Loucy (cell line): ENCODE measurements at regions not wholly inside any gene's neighbourhood (a gene's known extent, or its start where the extent isn't known, plus 50 kb on each side); places are given as distances from the start of the nearest gene placed in this dataset.

Source experiments
- H2AFZ ChIP-seq: fragments of 200-600 bp; sonication (generic); 2 replicates; pipeline ENCODE4 v1.6.0; 2016; ENCODE audit warnings: antibody characterized with exemption, mild to moderate bottlenecking, low read length, moderate library complexity
- H3F3A ChIP-seq: fragments of 200-600 bp; 2 replicates; pipeline ENCODE4 v1.6.0; 2016; ENCODE audit warnings: antibody characterized with exemption, low read depth, mild to moderate bottlenecking
- H3K27me3 ChIP-seq: fragments of 200-600 bp; sonication (generic); 2 replicates; pipeline ENCODE4 v1.6.1; 2014; ENCODE audit warnings: low read length, mild to moderate bottlenecking; ENCODE audit not compliant: insufficient read depth, poor library complexity, severe bottlenecking
- H3K36me3 ChIP-seq: fragments of 200-600 bp; sonication (generic); 2 replicates; pipeline ENCODE4 v1.6.1; 2016; ENCODE audit warnings: low read length; ENCODE audit not compliant: insufficient read depth
- H3K4me1 ChIP-seq: fragments of 200-600 bp; sonication (generic); 2 replicates; pipeline ENCODE4 v1.5.1; 2014; ENCODE audit warnings: low read length, mild to moderate bottlenecking; ENCODE audit not compliant: insufficient read depth, poor library complexity, severe bottlenecking
- H3K4me2 ChIP-seq: fragments of 200-600 bp; sonication (generic); 2 replicates; pipeline ENCODE4 v1.6.0; 2014; ENCODE audit warnings: antibody characterized with exemption, low read length, low read depth, mild to moderate bottlenecking; ENCODE audit not compliant: poor library complexity, severe bottlenecking
- H3K4me3 ChIP-seq: fragments of 200-600 bp; sonication (generic); 2 replicates; pipeline ENCODE4 v1.5.1; 2014; ENCODE audit warnings: low read length, mild to moderate bottlenecking, mixed read lengths; ENCODE audit not compliant: poor library complexity, severe bottlenecking
- H3K79me2 ChIP-seq: fragments of 200-600 bp; sonication (generic); 2 replicates; pipeline ENCODE4 v1.6.1; 2014; ENCODE audit warnings: low read length; ENCODE audit not compliant: insufficient read depth
- H3K9ac ChIP-seq: fragments of 200-600 bp; sonication (generic); 2 replicates; pipeline ENCODE4 v1.6.0; 2014; ENCODE audit warnings: mild to moderate bottlenecking, low read depth, low read length, moderate library complexity; ENCODE audit not compliant: poor library complexity, severe bottlenecking
- H3K9me2 ChIP-seq: fragments of 200-600 bp; sonication (generic); replicated peaks from 2 replicates; pipeline ENCODE4 v1.6.1; 2016; ENCODE audit warnings: low read depth, low read length, mixed read lengths
- H3K9me3 ChIP-seq: fragments of 200-600 bp; sonication (generic); 2 replicates; pipeline ENCODE4 v1.6.1; 2014; ENCODE audit warnings: mild to moderate bottlenecking, antibody characterized with exemption, low read length, low read depth; ENCODE audit not compliant: insufficient read depth
- H4K20me1 ChIP-seq: fragments of 200-600 bp; sonication (generic); 2 replicates; pipeline ENCODE4 v1.6.0; 2014; ENCODE audit warnings: antibody characterized with exemption, low read length, mild to moderate bottlenecking; ENCODE audit not compliant: insufficient read depth, poor library complexity, severe bottlenecking
- EZH2phosphoT487 ChIP-seq: fragments of 200-600 bp; IDR thresholded peaks from 2 replicates; pipeline ENCODE4 v1.6.1; 2018; ENCODE audit warnings: antibody characterized with exemption, mild to moderate bottlenecking, moderate library complexity, borderline replicate concordance
- TF ChIP-seq, protein P1 (sequence below): fragments of 200-600 bp; sonication (generic); conservative IDR thresholded peaks from 2 replicates; pipeline ENCODE4 v1.5.1; 2014; ENCODE audit warnings: mild to moderate bottlenecking, antibody characterized with exemption, low read length

DNA sequence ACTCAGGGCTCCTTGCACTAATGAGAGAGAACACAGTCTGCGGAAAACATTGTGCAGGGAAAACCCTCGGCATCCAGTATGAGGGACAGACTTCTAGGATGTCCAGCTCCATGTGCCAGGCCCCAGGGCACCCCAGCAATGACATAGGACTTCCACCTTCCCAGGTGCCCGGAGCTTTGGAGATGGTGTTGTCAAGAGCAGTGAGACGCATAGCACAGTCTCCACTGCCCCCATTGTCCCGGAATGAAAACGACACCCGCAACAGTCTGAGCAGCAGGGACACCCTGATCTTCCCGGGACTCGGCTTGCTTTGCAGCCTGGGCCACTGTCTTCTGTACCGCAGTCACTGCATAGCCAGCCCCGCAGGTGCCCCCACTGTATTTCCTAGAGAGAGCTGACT is 339.2 kb upstream of the ADARB2 start:
- no peaks in the 10 kb centered on the region for H4K20me1 ChIP-seq
- no peaks in the 10 kb centered on the region for H3K9me2 ChIP-seq
- H3K79me2 ChIP-seq: no peaks in the 10 kb centered on the region
- no peaks in the 10 kb centered on the region for H3K27me3 ChIP-seq
- H2AFZ ChIP-seq: no peak overlapping the region
- no peak for TF ChIP-seq EZH2phosphoT487
- TF ChIP-seq, protein P1, sequence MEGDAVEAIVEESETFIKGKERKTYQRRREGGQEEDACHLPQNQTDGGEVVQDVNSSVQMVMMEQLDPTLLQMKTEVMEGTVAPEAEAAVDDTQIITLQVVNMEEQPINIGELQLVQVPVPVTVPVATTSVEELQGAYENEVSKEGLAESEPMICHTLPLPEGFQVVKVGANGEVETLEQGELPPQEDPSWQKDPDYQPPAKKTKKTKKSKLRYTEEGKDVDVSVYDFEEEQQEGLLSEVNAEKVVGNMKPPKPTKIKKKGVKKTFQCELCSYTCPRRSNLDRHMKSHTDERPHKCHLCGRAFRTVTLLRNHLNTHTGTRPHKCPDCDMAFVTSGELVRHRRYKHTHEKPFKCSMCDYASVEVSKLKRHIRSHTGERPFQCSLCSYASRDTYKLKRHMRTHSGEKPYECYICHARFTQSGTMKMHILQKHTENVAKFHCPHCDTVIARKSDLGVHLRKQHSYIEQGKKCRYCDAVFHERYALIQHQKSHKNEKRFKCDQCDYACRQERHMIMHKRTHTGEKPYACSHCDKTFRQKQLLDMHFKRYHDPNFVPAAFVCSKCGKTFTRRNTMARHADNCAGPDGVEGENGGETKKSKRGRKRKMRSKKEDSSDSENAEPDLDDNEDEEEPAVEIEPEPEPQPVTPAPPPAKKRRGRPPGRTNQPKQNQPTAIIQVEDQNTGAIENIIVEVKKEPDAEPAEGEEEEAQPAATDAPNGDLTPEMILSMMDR: no peak
- H3K9ac ChIP-seq: no peak overlapping the region
- no peak overlapping the region for H3K4me2 ChIP-seq
- H3K9me3 ChIP-seq: no peaks in the 10 kb centered on the region
- H3K36me3 ChIP-seq: no peaks in the 10 kb centered on the region
- H3K4me1 ChIP-seq: no peaks in the 10 kb centered on the region
- H3F3A ChIP-seq: no peaks in the 10 kb centered on the region
- H3K4me3 ChIP-seq: no peak overlapping the region

DNA sequence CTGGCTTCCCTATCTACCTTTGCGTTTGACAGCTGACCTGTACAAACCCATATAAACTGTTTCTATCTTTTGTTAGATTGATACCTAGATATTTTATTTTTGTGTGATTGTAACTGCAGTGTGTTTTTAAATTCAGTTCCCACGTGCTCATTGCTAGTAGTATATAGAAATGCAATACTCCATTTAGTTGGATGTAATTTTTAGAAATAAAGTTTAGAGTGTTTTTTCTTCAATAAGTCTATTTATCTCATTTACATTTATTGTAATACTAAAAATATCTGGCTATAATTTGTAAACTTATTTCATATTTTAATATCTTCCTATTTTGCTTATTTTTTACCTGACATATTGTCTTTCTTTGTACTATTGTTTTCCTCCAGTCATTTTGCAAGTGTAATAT is 329.7 kb upstream of the ADARB2 start:
- Histone ChIP-seq H3K4me1 (no peaks in the 10 kb centered on the region), H3K79me2 (no peaks in the 10 kb centered on the region)
- no peak for TF ChIP-seq EZH2phosphoT487
- TF ChIP-seq, protein P1: no peak

DNA sequence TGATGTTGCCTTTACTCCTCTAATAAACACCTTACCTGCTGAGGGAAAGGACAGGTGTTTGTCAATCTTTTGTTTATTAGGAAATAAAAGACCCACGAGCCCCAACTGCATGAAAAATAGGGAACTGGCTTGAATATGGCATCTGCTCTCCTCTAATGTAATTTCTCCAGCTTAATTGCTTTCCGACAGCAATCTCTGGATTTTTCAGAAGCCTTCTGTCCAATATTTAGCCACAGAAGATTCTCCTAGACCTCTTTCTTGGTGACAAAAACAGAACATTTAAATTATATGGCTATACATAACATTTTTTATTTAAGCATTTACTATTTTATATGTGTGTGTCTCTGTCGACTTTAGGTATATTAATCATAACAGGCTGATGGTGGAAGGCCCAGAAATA is 317.4 kb upstream of the ADARB2 start:
- Histone ChIP-seq H3K36me3 (no peaks in the 10 kb centered on the region), H3K9me3 (no peaks in the 10 kb centered on the region), H3K9me2 (no peaks in the 10 kb centered on the region), H3F3A (no peaks in the 10 kb centered on the region), H3K4me3 (no peak overlapping the region), H3K27me3 (no peaks in the 10 kb centered on the region), H3K9ac (no peak overlapping the region), H4K20me1 (no peaks in the 10 kb centered on the region), H3K4me2 (no peak overlapping the region), H3K79me2 (no peaks in the 10 kb centered on the region), H2AFZ (no peak overlapping the region), H3K4me1 (no peaks in the 10 kb centered on the region)
- TF ChIP-seq, protein P1: no peak
- no peak for TF ChIP-seq EZH2phosphoT487

More for the DNA sequence above, 329.7 kb upstream of the ADARB2 start:
- H3K4me2 ChIP-seq: no peak overlapping the region
- H3F3A ChIP-seq: no peaks in the 10 kb centered on the region
- no peak overlapping the region for H2AFZ ChIP-seq
- H4K20me1 ChIP-seq: no peaks in the 10 kb centered on the region
- H3K36me3 ChIP-seq: no peaks in the 10 kb centered on the region
- no peak overlapping the region for H3K4me3 ChIP-seq
- no peaks in the 10 kb centered on the region for H3K27me3 ChIP-seq
- no peaks in the 10 kb centered on the region for H3K9me3 ChIP-seq
- no peaks in the 10 kb centered on the region for H3K9me2 ChIP-seq
- H3K9ac ChIP-seq: no peak overlapping the region
